CD4-positive, alpha-beta T cell (primary cell): ENCODE measurements at regions not wholly inside any gene's neighbourhood (a gene's known extent, or its start where the extent isn't known, plus 50 kb on each side); places are given as distances from the start of the nearest gene placed in this dataset.

Experiments
- ATAC-seq: fragments of 200-7000 bp; cut with Tn5 transposase; one replicate; pipeline ENCODE4 v1.10.0; 2022; ENCODE audit warnings: mild to moderate bottlenecking; ENCODE audit not compliant: poor library complexity
- CTCF ChIA-PET: fragments of 350-600 bp; sonication (Branson Sonifier 250); formaldehyde crosslinking; loops from one replicate; lab custom pipeline; 2021; ENCODE audit warnings: antibody characterized with exemption, inconsistent platforms; lab: Charles Lee
- POLR2A ChIA-PET: fragments of 350-600 bp; sonication (Branson Sonifier 250); formaldehyde crosslinking; loops from one replicate; lab custom pipeline; 2021; ENCODE audit warnings: antibody characterized with exemption, inconsistent platforms; lab: Charles Lee
- DNase-seq, 14 experiments: peaks; one replicate each; pipeline ENCODE4 v3.0.0-alpha.2; 2013 to 2020; ENCODE audit warnings: mixed read lengths in 2 of 14
- H3K27ac ChIP-seq, 2 donors: one replicate each; pipeline versions ENCODE4 v1.5.1 to v1.7.0; 2013; ENCODE audit warnings: low read length in 2 of 2, low read depth in 1 of 2, mild to moderate bottlenecking in 1 of 2
- H3K27me3 ChIP-seq, 2 experiments: 1 replicate in 1 of 2; 2 replicates in 1 of 2; pipeline versions ENCODE4 v1.6.1 to v1.7.0; 2013; ENCODE audit warnings: low read length in 2 of 2, control low read depth in 1 of 2, mild to moderate bottlenecking in 1 of 2, moderate library complexity in 1 of 2; ENCODE audit not compliant: insufficient read depth in 2 of 2, control insufficient read depth in 1 of 2
- H3K36me3 ChIP-seq: one replicate; pipeline ENCODE4 v1.6.1; 2013; ENCODE audit warnings: low read length, control low read depth; ENCODE audit not compliant: insufficient read depth
- H3K4me1 ChIP-seq: one replicate; pipeline ENCODE4 v1.6.1; 2013; ENCODE audit warnings: low read length, control low read depth; ENCODE audit not compliant: insufficient read depth
- H3K4me3 ChIP-seq: one replicate; pipeline ENCODE4 v1.5.1; 2013; ENCODE audit warnings: mild to moderate bottlenecking, low read length, moderate library complexity
- H3K9me3 ChIP-seq, 2 experiments: 1 replicate in 1 of 2; 2 replicates in 1 of 2; pipeline versions ENCODE4 v1.6.1 to v1.7.0; 2013; ENCODE audit warnings: low read length in 2 of 2, mild to moderate bottlenecking in 2 of 2, control low read depth in 1 of 2, moderate library complexity in 1 of 2; ENCODE audit not compliant: control insufficient read depth in 1 of 2, insufficient read depth in 1 of 2
- H3K27ac Mint-ChIP-seq: one replicate; pipeline ENCODE4 v1.8.0; 2020; ENCODE audit warnings: mixed read lengths
- H3K27me3 Mint-ChIP-seq: one replicate; pipeline ENCODE4 v1.8.0; 2021; ENCODE audit warnings: mixed read lengths
- H3K36me3 Mint-ChIP-seq: one replicate; pipeline ENCODE4 v1.8.0; 2021; ENCODE audit warnings: low read depth, mixed read lengths
- H3K4me1 Mint-ChIP-seq: one replicate; pipeline ENCODE4 v1.8.0; 2021; ENCODE audit warnings: low read depth, mixed read lengths
- H3K4me3 Mint-ChIP-seq: one replicate; pipeline ENCODE4 v1.8.0; 2020; ENCODE audit warnings: mild to moderate bottlenecking, mixed read lengths
- H3K9me3 Mint-ChIP-seq: one replicate; pipeline ENCODE4 v1.8.0; 2020; ENCODE audit warnings: mixed read lengths
- CTCF ChIP-seq: fragments of 200-600 bp; IDR thresholded peaks from one replicate; pipeline ENCODE4 v1.8.0; 2022; ENCODE audit warnings: antibody characterized with exemption, mild to moderate bottlenecking
- intact Hi-C, 2 experiments: fragments of 100-400 bp; cut with DNase I in 1 of 2; cut with micrococcal nuclease in 1 of 2; formaldehyde crosslinking; loops; one replicate each; pipeline versions ENCODE4 v1.15.1 to v1.9.0; 2023 to 2025; cut with DNase I, micrococcal nuclease

- no peaks in the 10 kb centered on the region for H3K36me3 ChIP-seq
- no peak overlapping the region for H3K27ac ChIP-seq
- no peak overlapping the region for H3K4me3 ChIP-seq
- no peaks in the 10 kb centered on the region for H3K4me1 ChIP-seq
- Mint-ChIP-seq H3K9me3 (no peaks in the 10 kb centered on the region), H3K27ac (no peak overlapping the region), H3K27me3 (peaks cover 13% of the 10 kb centered on the region), H3K4me1 (no peaks in the 10 kb centered on the region), H3K36me3 (no peaks in the 10 kb centered on the region), H3K4me3 (no peak overlapping the region)
- DNase-seq (no peak), ATAC-seq (no peak)
- no peak for TF ChIP-seq CTCF
- H3K9me3 ChIP-seq = no peaks in the 10 kb centered on the region
- peaks cover 0 to 3% of the 10 kb centered on the region in 2 experiments for H3K27me3 ChIP-seq
- intact Hi-C loops = no loop called here
- CTCF ChIA-PET = no interaction called here
- POLR2A ChIA-PET = no interaction called here
Measured at GRCh38 chr3:107218864-107219269, 158.4 kb upstream of the CCDC54 start.

- intact Hi-C loops = no loop called here
- Histone ChIP-seq H3K4me3 (no peak overlapping the region), H3K9me3 (peaks cover 0 to 3% of the 10 kb centered on the region in 2 experiments), H3K36me3 (no peaks in the 10 kb centered on the region), H3K27ac (no peak overlapping the region), H3K27me3 (peaks cover 0 to 3% of the 10 kb centered on the region in 2 experiments), H3K4me1 (no peaks in the 10 kb centered on the region)
- no peaks in the 10 kb centered on the region for H3K36me3 Mint-ChIP-seq
- TF ChIP-seq CTCF = no peak
- ChIA-PET CTCF (no interaction called here), POLR2A (no interaction called here)
- no peak overlapping the region for H3K27ac Mint-ChIP-seq
- ATAC-seq (no peak), DNase-seq (no peak)
- H3K4me3 Mint-ChIP-seq = no peak overlapping the region
- H3K4me1 Mint-ChIP-seq = no peaks in the 10 kb centered on the region
- H3K9me3 Mint-ChIP-seq = no peaks in the 10 kb centered on the region
- H3K27me3 Mint-ChIP-seq = peaks cover 13% of the 10 kb centered on the region
Measured at GRCh38 chr3:107220538-107220937, 156.7 kb upstream of the CCDC54 start.

- CTCF ChIA-PET = no interaction called here
- Histone ChIP-seq H3K27ac (no peak overlapping the region), H3K9me3 (peaks cover 0 to 3% of the 10 kb centered on the region in 2 experiments), H3K4me3 (no peak overlapping the region), H3K27me3 (peaks cover 0 to 3% of the 10 kb centered on the region in 2 experiments), H3K4me1 (no peaks in the 10 kb centered on the region), H3K36me3 (no peaks in the 10 kb centered on the region)
- no peaks in the 10 kb centered on the region for H3K4me1 Mint-ChIP-seq
- H3K36me3 Mint-ChIP-seq = no peaks in the 10 kb centered on the region
- no peaks in the 10 kb centered on the region for H3K9me3 Mint-ChIP-seq
- ATAC-seq (no peak), DNase-seq (no peak)
- POLR2A ChIA-PET = no interaction called here
- TF ChIP-seq CTCF = no peak
- intact Hi-C loops = no loop called here
- H3K4me3 Mint-ChIP-seq = no peak overlapping the region
- H3K27me3 Mint-ChIP-seq = peaks cover 17% of the 10 kb centered on the region
- H3K27ac Mint-ChIP-seq = no peak overlapping the region
Measured at GRCh38 chr3:107221856-107222255, 155.4 kb upstream of the CCDC54 start.
